B cell (primary cell): ENCODE measurements at regions not wholly inside any gene's neighbourhood (a gene's known extent, or its start where the extent isn't known, plus 50 kb on each side); places are given as distances from the start of the nearest gene placed in this dataset.

Experiments used
- ATAC-seq: fragments of 200-7000 bp; cut with Tn5 transposase; one replicate; pipeline ENCODE4 v1.10.0; 2021; ENCODE audit warnings: low read depth, mild to moderate bottlenecking, moderate number of reproducible peaks, moderate library complexity
- CTCF ChIA-PET: fragments of 350-600 bp; sonication (Branson Sonifier 250); formaldehyde crosslinking; loops from one replicate; lab custom pipeline; 2021; ENCODE audit warnings: antibody characterized with exemption, inconsistent platforms; lab: Charles Lee
- POLR2A ChIA-PET: fragments of 350-600 bp; sonication (Branson Sonifier 250); formaldehyde crosslinking; loops from one replicate; lab custom pipeline; 2021; ENCODE audit warnings: antibody characterized with exemption; lab: Charles Lee
- DNase-seq: peaks from one replicate; pipeline ENCODE4 v3.0.0; 2013
- H2AFZ ChIP-seq: 2 replicates; pipeline ENCODE4 v1.6.1; 2012; ENCODE audit warnings: mild to moderate bottlenecking, low read depth, low read length; ENCODE audit not compliant: insufficient read depth, poor library complexity, severe bottlenecking
- H3K27ac ChIP-seq, 2 donors: 1 replicate in 1 of 2; 2 replicates in 1 of 2; pipeline ENCODE4 v1.5.1; 2012 to 2013; ENCODE audit warnings: low read length in 2 of 2, mild to moderate bottlenecking in 2 of 2, moderate library complexity in 1 of 2
- H3K27me3 ChIP-seq, 4 experiments: fragments of 200-600 bp in 1 of 4; sonication (generic) in 1 of 4; replicated peaks in 1 of 4; 1 replicate in 2 of 4; 2 replicates in 2 of 4; pipeline versions ENCODE4 v1.6.1 to v1.7.0; 2013 to 2016; ENCODE audit warnings: low read length in 3 of 4, mild to moderate bottlenecking in 2 of 4, mixed read lengths in 1 of 4, moderate library complexity in 1 of 4; ENCODE audit not compliant: insufficient read depth in 4 of 4, control insufficient read depth in 3 of 4; ENCODE audit errors: control extremely low read depth in 1 of 4
- H3K36me3 ChIP-seq, 2 experiments: replicated peaks in 1 of 2; 1 replicate in 1 of 2; 2 replicates in 1 of 2; pipeline versions ENCODE4 v1.6.1 to v1.7.1; 2013; ENCODE audit warnings: low read length in 1 of 2; ENCODE audit not compliant: insufficient read depth in 2 of 2, control insufficient read depth in 1 of 2; ENCODE audit errors: control extremely low read depth in 1 of 2, extremely low read depth in 1 of 2
- H3K4me1 ChIP-seq, 2 donors: fragments of 200-600 bp in 1 of 2; sonication (generic) in 1 of 2; 1 replicate in 1 of 2; 2 replicates in 1 of 2; pipeline versions ENCODE4 v1.5.1 to v1.6.1; 2013 to 2017; ENCODE audit warnings: low read length in 2 of 2; ENCODE audit not compliant: control insufficient read depth in 2 of 2, insufficient read depth in 2 of 2
- H3K4me2 ChIP-seq: replicated peaks from 2 replicates; pipeline ENCODE3; 2012; ENCODE audit warnings: mild to moderate bottlenecking, low read depth, low read length; ENCODE audit not compliant: poor library complexity, severe bottlenecking
- H3K4me3 ChIP-seq, 5 experiments: fragments of 200-600 bp in 1 of 5; sonication (generic) in 1 of 5; 1 replicate in 3 of 5; 2 replicates in 2 of 5; pipeline versions ENCODE4 v1.5.1 to v1.7.0; 2011 to 2016; ENCODE audit warnings: low read length in 4 of 5, mild to moderate bottlenecking in 4 of 5, low read depth in 2 of 5, control low read depth in 1 of 5, moderate library complexity in 1 of 5; ENCODE audit not compliant: insufficient read depth in 1 of 5; ENCODE audit errors: control extremely low read depth in 1 of 5, extremely low read depth in 1 of 5
- H3K79me2 ChIP-seq: fragments of 200-600 bp; sonication (generic); one replicate; pipeline ENCODE4 v1.6.0; 2016; ENCODE audit warnings: low read length; ENCODE audit not compliant: control insufficient read depth, insufficient read depth
- H3K9ac ChIP-seq: fragments of 200-600 bp; sonication (generic); 2 replicates; pipeline ENCODE4 v1.6.1; 2017; ENCODE audit warnings: mild to moderate bottlenecking, low read length, moderate library complexity
- H3K9me3 ChIP-seq, 3 donors: one replicate each; pipeline versions ENCODE4 v1.6.1 to v1.7.1; 2013; ENCODE audit warnings: low read length in 2 of 3; ENCODE audit not compliant: control insufficient read depth in 2 of 3, insufficient read depth in 1 of 3; ENCODE audit errors: control extremely low read depth in 1 of 3
- H4K20me1 ChIP-seq: 2 replicates; pipeline ENCODE4 v1.6.0; 2012; ENCODE audit warnings: mild to moderate bottlenecking, low read length; ENCODE audit not compliant: insufficient read depth, control insufficient read depth, poor library complexity, severe bottlenecking
- H3K27ac Mint-ChIP-seq: one replicate; pipeline ENCODE4 v1.8.0; 2021; ENCODE audit warnings: mixed read lengths
- H3K27me3 Mint-ChIP-seq: one replicate; pipeline ENCODE4 v1.8.0; 2021; ENCODE audit warnings: mixed read lengths
- H3K4me1 Mint-ChIP-seq: one replicate; pipeline ENCODE4 v1.8.0; 2021; ENCODE audit warnings: mixed read lengths
- H3K4me3 Mint-ChIP-seq: one replicate; pipeline ENCODE4 v1.8.0; 2021; ENCODE audit warnings: mixed read lengths
- H3K9me3 Mint-ChIP-seq: one replicate; pipeline ENCODE4 v1.8.0; 2022; ENCODE audit warnings: mixed read lengths; ENCODE audit not compliant: insufficient read depth
- EZH2 ChIP-seq: IDR thresholded peaks from 2 replicates; pipeline ENCODE4 v1.6.1; 2012; ENCODE audit warnings: borderline replicate concordance, low read depth, mild to moderate bottlenecking, moderate library complexity, low read length; ENCODE audit not compliant: insufficient read depth, poor library complexity, severe bottlenecking
- WGBS: methylation state at CpG from one replicate; pipeline ENCODE4 v1.1.5; 2013; ENCODE audit warnings: missing lambda C conversion rate; ENCODE audit not compliant: insufficient coverage; 5-methylcytosine and 5-hydroxymethylcytosine counted together
- intact Hi-C: fragments of 100-400 bp; cut with micrococcal nuclease; formaldehyde crosslinking; loops from one replicate; pipeline ENCODE4 v1.10.0; 2022
- TF ChIP-seq, protein P1 (sequence below): fragments of 200-600 bp; IDR thresholded peaks from one replicate; pipeline ENCODE4 v1.8.0; 2022; ENCODE audit warnings: antibody characterized with exemption, mild to moderate bottlenecking

GRCh38 chr20:24821391-24821790 lies 127.7 kb upstream of the CST7 start:
- DNase-seq: no peak
- Histone ChIP-seq H3K4me3 (no peak overlapping the region), H3K27me3 (no peaks in the 10 kb centered on the region), H3K4me2 (no peak overlapping the region), H4K20me1 (no peaks in the 10 kb centered on the region), H3K4me1 (no peaks in the 10 kb centered on the region), H3K9me3 (peaks cover 0 to 4% (median 0%) of the 10 kb centered on the region in 3 donors), H3K27ac (no peak overlapping the region), H3K36me3 (no peaks in the 10 kb centered on the region), H3K79me2 (no peaks in the 10 kb centered on the region), H3K9ac (no peak overlapping the region), H2AFZ (no peak overlapping the region)
- H3K9me3 Mint-ChIP-seq: no peaks in the 10 kb centered on the region
- POLR2A ChIA-PET: no interaction called here
- no peak for ATAC-seq
- H3K27ac Mint-ChIP-seq: no peak overlapping the region
- no peak overlapping the region for H3K4me3 Mint-ChIP-seq
- CTCF ChIA-PET: no interaction called here
- peaks cover 17% of the 10 kb centered on the region for H3K27me3 Mint-ChIP-seq
- peaks cover 5% of the 10 kb centered on the region for H3K4me1 Mint-ChIP-seq
- WGBS: 93% methylated on average over 8 of the region's 8 CpGs
- intact Hi-C loops: no loop called here
- TF ChIP-seq, protein P1, sequence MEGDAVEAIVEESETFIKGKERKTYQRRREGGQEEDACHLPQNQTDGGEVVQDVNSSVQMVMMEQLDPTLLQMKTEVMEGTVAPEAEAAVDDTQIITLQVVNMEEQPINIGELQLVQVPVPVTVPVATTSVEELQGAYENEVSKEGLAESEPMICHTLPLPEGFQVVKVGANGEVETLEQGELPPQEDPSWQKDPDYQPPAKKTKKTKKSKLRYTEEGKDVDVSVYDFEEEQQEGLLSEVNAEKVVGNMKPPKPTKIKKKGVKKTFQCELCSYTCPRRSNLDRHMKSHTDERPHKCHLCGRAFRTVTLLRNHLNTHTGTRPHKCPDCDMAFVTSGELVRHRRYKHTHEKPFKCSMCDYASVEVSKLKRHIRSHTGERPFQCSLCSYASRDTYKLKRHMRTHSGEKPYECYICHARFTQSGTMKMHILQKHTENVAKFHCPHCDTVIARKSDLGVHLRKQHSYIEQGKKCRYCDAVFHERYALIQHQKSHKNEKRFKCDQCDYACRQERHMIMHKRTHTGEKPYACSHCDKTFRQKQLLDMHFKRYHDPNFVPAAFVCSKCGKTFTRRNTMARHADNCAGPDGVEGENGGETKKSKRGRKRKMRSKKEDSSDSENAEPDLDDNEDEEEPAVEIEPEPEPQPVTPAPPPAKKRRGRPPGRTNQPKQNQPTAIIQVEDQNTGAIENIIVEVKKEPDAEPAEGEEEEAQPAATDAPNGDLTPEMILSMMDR: no peak
- TF ChIP-seq EZH2: no peak

GRCh38 chr20:24823176-24823784 lies 125.8 kb upstream of the CST7 start:
- Mint-ChIP-seq H3K27me3 (peaks cover 8% of the 10 kb centered on the region), H3K9me3 (no peaks in the 10 kb centered on the region), H3K27ac (no peak overlapping the region), H3K4me3 (no peak overlapping the region), H3K4me1 (no peaks in the 10 kb centered on the region)
- Histone ChIP-seq H3K36me3 (no peaks in the 10 kb centered on the region), H3K27ac (no peak overlapping the region), H4K20me1 (no peaks in the 10 kb centered on the region), H3K27me3 (no peaks in the 10 kb centered on the region), H3K79me2 (no peaks in the 10 kb centered on the region), H3K9ac (no peak overlapping the region), H2AFZ (no peak overlapping the region), H3K4me2 (no peak overlapping the region), H3K4me1 (no peaks in the 10 kb centered on the region), H3K4me3 (no peak overlapping the region), H3K9me3 (no peaks in the 10 kb centered on the region)
- TF ChIP-seq EZH2: no peak
- TF ChIP-seq, protein P1: no peak
- POLR2A ChIA-PET: no interaction called here
- intact Hi-C loops: no loop called here
- DNase-seq (no peak), ATAC-seq (no peak)
- WGBS: 94% methylated on average over 2 of the region's 8 CpGs
- CTCF ChIA-PET: no interaction called here
